ENCODE measurements at regions not wholly inside any gene's neighbourhood (a gene's known extent, or its start where the extent isn't known, plus 50 kb on each side); places are given as distances from the start of the nearest gene placed in this dataset.
"Not testable (repeated sequence)": the region's sequence is repeated elsewhere in the genome, so short reads cannot be mapped to it uniquely, and the experiment has no call there.

GRCh38 chr3:197404754-197405153 lies 106.3 kb upstream of the DLG1 start:
- Histone ChIP-seq H3K4me1 (no peaks in the 10 kb centered on the region), H3K36me3 (no peaks in the 10 kb centered on the region), H3K4me3 (ENCODE audit: low read depth, low read length) (no peak overlapping the region), H3K9me3 (no peaks in the 10 kb centered on the region), H3K27me3 (no peaks in the 10 kb centered on the region)
- TF ChIP-seq CTCF (IDR thresholded peaks at IDR 0.05; ENCODE audit: low read depth, low read length): no peak
- no peak for DNase-seq

GRCh38 chr3:197404030-197404429 lies 105.6 kb upstream of the DLG1 start:
- H3K36me3 ChIP-seq: no peaks in the 10 kb centered on the region
- TF ChIP-seq CTCF (IDR thresholded peaks at IDR 0.05; ENCODE audit: low read depth, low read length): no peak
- H3K4me3 ChIP-seq (ENCODE audit: low read depth, low read length): no peak overlapping the region
- no peaks in the 10 kb centered on the region for H3K4me1 ChIP-seq
- no peaks in the 10 kb centered on the region for H3K27me3 ChIP-seq
- H3K9me3 ChIP-seq: no peaks in the 10 kb centered on the region
- no peak for DNase-seq

GRCh38 chr3:197402401-197402800 lies 104.0 kb upstream of the DLG1 start:
- not testable (repeated sequence) for H3K4me1 ChIP-seq; DNase-seq; H3K4me3 ChIP-seq (ENCODE audit: low read depth, low read length); H3K27me3 ChIP-seq; H3K9me3 ChIP-seq; H3K36me3 ChIP-seq

GRCh38 chr3:197399486-197399885 lies 101.1 kb upstream of the DLG1 start:
- DNase-seq: no peak
- no peak for TF ChIP-seq CTCF (IDR thresholded peaks at IDR 0.05; ENCODE audit: low read depth, low read length)
- Histone ChIP-seq H3K9me3 (no peaks in the 10 kb centered on the region), H3K4me1 (no peaks in the 10 kb centered on the region), H3K4me3 (ENCODE audit: low read depth, low read length) (no peak overlapping the region), H3K36me3 (no peaks in the 10 kb centered on the region), H3K27me3 (no peaks in the 10 kb centered on the region)

GRCh38 chr3:197398286-197398878 lies 100.0 kb upstream of the DLG1 start:
- Histone ChIP-seq H3K4me3 (ENCODE audit: low read depth, low read length) (no peak overlapping the region), H3K36me3 (no peaks in the 10 kb centered on the region), H3K9me3 (no peaks in the 10 kb centered on the region), H3K4me1 (no peaks in the 10 kb centered on the region), H3K27me3 (no peaks in the 10 kb centered on the region)
- no peak for DNase-seq
- no peak for TF ChIP-seq CTCF (IDR thresholded peaks at IDR 0.05; ENCODE audit: low read depth, low read length)

GRCh38 chr3:197397838-197398237 lies 99.4 kb upstream of the DLG1 start:
- no peaks in the 10 kb centered on the region for H3K27me3 ChIP-seq
- H3K4me1 ChIP-seq: no peaks in the 10 kb centered on the region
- H3K36me3 ChIP-seq: no peaks in the 10 kb centered on the region
- no peak overlapping the region for H3K4me3 ChIP-seq (ENCODE audit: low read depth, low read length)
- TF ChIP-seq CTCF (IDR thresholded peaks at IDR 0.05; ENCODE audit: low read depth, low read length): no peak
- DNase-seq: no peak
- H3K9me3 ChIP-seq: no peaks in the 10 kb centered on the region
